Gastroesophageal sphincter (tissue), 4 donors: ENCODE measurements at regions not wholly inside any gene's neighbourhood (a gene's known extent, or its start where the extent isn't known, plus 50 kb on each side); places are given as distances from the start of the nearest gene placed in this dataset.

Experiments used
- ATAC-seq: fragments of 150-250 bp; one replicate; pipeline ENCODE4 v1.9.1; 2016; ENCODE audit warnings: mild to moderate bottlenecking, moderate library complexity
- H3K27ac ChIP-seq, 4 donors: fragments of 200-600 bp; sonication (generic) in 3 of 4; 1 replicate in 3 of 4; 2 replicates in 1 of 4; pipeline ENCODE4 v1.5.1; 2016 to 2019
- H3K27me3 ChIP-seq: fragments of 200-600 bp; sonication (generic); one replicate; pipeline ENCODE4 v1.5.1; 2019
- H3K36me3 ChIP-seq, 2 donors: fragments of 200-600 bp; sonication (generic); one replicate each; pipeline ENCODE4 v1.5.1; 2019; ENCODE audit warnings: control low read depth in 1 of 2
- H3K4me1 ChIP-seq, 3 donors: fragments of 200-600 bp; sonication (generic); 1 replicate in 2 of 3; 2 replicates in 1 of 3; pipeline ENCODE4 v1.5.1; 2016 to 2019; ENCODE audit warnings: control low read depth in 2 of 3
- H3K4me3 ChIP-seq, 2 donors: fragments of 200-600 bp; sonication (generic); one replicate each; pipeline ENCODE4 v1.5.1; 2019; ENCODE audit warnings: mild to moderate bottlenecking in 1 of 2, moderate library complexity in 1 of 2
- H3K9me3 ChIP-seq, 3 donors: fragments of 200-600 bp; sonication (generic); one replicate each; pipeline ENCODE4 v1.5.1; 2017 to 2019; ENCODE audit warnings: control low read depth in 2 of 3
- CTCF ChIP-seq, 4 experiments: fragments of 200-600 bp in 2 of 4; fragments of 450-650 bp in 2 of 4; sonication (generic) in 1 of 4; IDR thresholded peaks; one replicate each; pipeline ENCODE4 v1.5.1; 2017 to 2019; ENCODE audit warnings: antibody characterized with exemption in 4 of 4, mild to moderate bottlenecking in 2 of 4, moderate library complexity in 2 of 4
- EP300 ChIP-seq: sonication (generic); formaldehyde crosslinking; IDR thresholded peaks from one replicate; pipeline ENCODE4 v1.6.1; 2017; ENCODE audit warnings: antibody characterized with exemption, mild to moderate bottlenecking
- POLR2A ChIP-seq, 2 donors: fragments of 450-650 bp; IDR thresholded peaks; one replicate each; pipeline ENCODE4 v1.6.1; 2017; ENCODE audit warnings: antibody characterized with exemption in 2 of 2, mild to moderate bottlenecking in 2 of 2, moderate library complexity in 1 of 2
- POLR2AphosphoS5 ChIP-seq: sonication (generic); formaldehyde crosslinking; IDR thresholded peaks from one replicate; pipeline ENCODE4 v1.6.1; 2017; ENCODE audit warnings: antibody characterized with exemption
- WGBS, 2 donors: methylation state at CpG; one replicate each; pipeline ENCODE4 v1.1.5; 2018; ENCODE audit warnings: low coverage in 1 of 2; 5-methylcytosine and 5-hydroxymethylcytosine counted together

GRCh38 chr9:1676771-1677170 is 338.4 kb upstream of the SMARCA2 start:
- Histone ChIP-seq H3K4me3 (no peak overlapping the region), H3K27ac (no peak overlapping the region), H3K27me3 (no peaks in the 10 kb centered on the region), H3K9me3 (no peaks in the 10 kb centered on the region), H3K4me1 (no peaks in the 10 kb centered on the region), H3K36me3 (no peaks in the 10 kb centered on the region)
- TF ChIP-seq EP300 (no peak), POLR2A (IDR thresholded peaks at IDR 0.05) (no peak), POLR2AphosphoS5 (no peak)
- ATAC-seq, result no peak
- WGBS, 2 donors, result 83% methylated on average over 3 of the region's 3 CpGs

GRCh38 chr9:1683951-1684350 is 331.2 kb upstream of the SMARCA2 start:
- Histone ChIP-seq H3K27me3 (no peaks in the 10 kb centered on the region), H3K27ac (no peak overlapping the region), H3K4me1 (no peaks in the 10 kb centered on the region), H3K36me3 (no peaks in the 10 kb centered on the region), H3K9me3 (no peaks in the 10 kb centered on the region), H3K4me3 (no peak overlapping the region)
- ATAC-seq, result no peak
- TF ChIP-seq EP300, result no peak
- TF ChIP-seq POLR2AphosphoS5, result no peak
- TF ChIP-seq CTCF (IDR thresholded peaks at IDR 0.05), result no peak
- no peak for TF ChIP-seq POLR2A (IDR thresholded peaks at IDR 0.05)
- WGBS, 2 donors, result 74 to 92% methylated on average over 2 of the region's 2 CpGs

GRCh38 chr9:1698991-1699390 is 316.2 kb upstream of the SMARCA2 start:
- Histone ChIP-seq H3K4me3 (no peak overlapping the region), H3K4me1 (no peaks in the 10 kb centered on the region), H3K27me3 (no peaks in the 10 kb centered on the region), H3K9me3 (no peaks in the 10 kb centered on the region), H3K36me3 (no peaks in the 10 kb centered on the region), H3K27ac (no peak overlapping the region)
- 86 to 97% methylated on average over 5 of the region's 5 CpGs for WGBS, 2 donors
- TF ChIP-seq CTCF (IDR thresholded peaks at IDR 0.05), result no peak
- TF ChIP-seq POLR2AphosphoS5, result no peak
- no peak for TF ChIP-seq POLR2A (IDR thresholded peaks at IDR 0.05)
- TF ChIP-seq EP300, result no peak
- no peak for ATAC-seq

- TF ChIP-seq CTCF (IDR thresholded peaks at IDR 0.05), result no peak
- TF ChIP-seq POLR2A (IDR thresholded peaks at IDR 0.05), result no peak
- no peak for TF ChIP-seq POLR2AphosphoS5
- TF ChIP-seq EP300, result no peak
- WGBS, 2 donors, result 88 to 93% methylated on average over 2 of the region's 2 CpGs
- Histone ChIP-seq H3K4me3 (no peak overlapping the region), H3K36me3 (no peaks in the 10 kb centered on the region), H3K4me1 (no peaks in the 10 kb centered on the region), H3K27me3 (no peaks in the 10 kb centered on the region), H3K27ac (no peak overlapping the region), H3K9me3 (no peaks in the 10 kb centered on the region)
- ATAC-seq, result no peak
Observed at GRCh38 chr9:1701113-1701512, 314.0 kb upstream of the SMARCA2 start.

- H3K36me3 ChIP-seq, result no peaks in the 10 kb centered on the region
- no peaks in the 10 kb centered on the region for H3K27me3 ChIP-seq
- no peak overlapping the region for H3K27ac ChIP-seq
- TF ChIP-seq POLR2A (IDR thresholded peaks at IDR 0.05), result no peak
- TF ChIP-seq POLR2AphosphoS5, result no peak
- no peak for TF ChIP-seq EP300
- no peak for TF ChIP-seq CTCF (IDR thresholded peaks at IDR 0.05)
- ATAC-seq, result no peak
- no peak overlapping the region for H3K4me3 ChIP-seq
- 68 to 83% methylated on average over 3 of the region's 3 CpGs for WGBS, 2 donors
- H3K9me3 ChIP-seq, result no peaks in the 10 kb centered on the region
- no peaks in the 10 kb centered on the region for H3K4me1 ChIP-seq
Observed at GRCh38 chr9:1702701-1703100, 312.4 kb upstream of the SMARCA2 start.

- H3K27me3 ChIP-seq, result no peaks in the 10 kb centered on the region
- TF ChIP-seq POLR2AphosphoS5, result no peak
- no peak for ATAC-seq
- H3K36me3 ChIP-seq, result no peaks in the 10 kb centered on the region
- no peaks in the 10 kb centered on the region for H3K4me1 ChIP-seq
- WGBS, 2 donors, result 11 to 29% methylated on average over 1 of the region's 1 CpG
- no peak overlapping the region for H3K4me3 ChIP-seq
- H3K27ac ChIP-seq, result no peak overlapping the region
- no peaks in the 10 kb centered on the region for H3K9me3 ChIP-seq
Observed at GRCh38 chr9:1707291-1707690, 307.9 kb upstream of the SMARCA2 start.
